GM21526 (cell line): ENCODE measurements at regions not wholly inside any gene's neighbourhood (a gene's known extent, or its start where the extent isn't known, plus 50 kb on each side); places are given as distances from the start of the nearest gene placed in this dataset.

Source experiments
- ATAC-seq: cut with Tn5 transposase; IDR thresholded peaks from one replicate; pipeline ENCODE4 v1.9.1; 2021; ENCODE audit warnings: moderate library complexity; ENCODE audit not compliant: unreplicated experiment, low FRiP score

- ATAC-seq: no peak
Observed at GRCh38 chr4:14636563-14636962, 365.7 kb upstream of the CPEB2 start.

- ATAC-seq: no peak
Observed at GRCh38 chr4:14640476-14640875, 361.8 kb upstream of the CPEB2 start.

GRCh38 chr4:14641871-14642270, 360.4 kb upstream of the CPEB2 start:
- no peak for ATAC-seq

- no peak for ATAC-seq
Observed at GRCh38 chr4:14644580-14645282, 357.6 kb upstream of the CPEB2 start.

GRCh38 chr4:14646831-14647230, 355.4 kb upstream of the CPEB2 start:
- ATAC-seq: no peak

GRCh38 chr4:14650127-14650526, 352.2 kb upstream of the CPEB2 start:
- no peak for ATAC-seq

- no peak for ATAC-seq
Observed at GRCh38 chr4:14652522-14652921, 349.8 kb upstream of the CPEB2 start.

- no peak for ATAC-seq
Observed at GRCh38 chr4:14653338-14653737, 348.9 kb upstream of the CPEB2 start.

- ATAC-seq: no peak
Observed at GRCh38 chr4:14659286-14659685, 343.0 kb upstream of the CPEB2 start.

GRCh38 chr4:14667624-14668151, 334.6 kb upstream of the CPEB2 start:
- ATAC-seq: no peak

- ATAC-seq: no peak
Observed at GRCh38 chr4:14668296-14668695, 334.0 kb upstream of the CPEB2 start.

- no peak for ATAC-seq
Observed at GRCh38 chr4:14669371-14669770, 332.9 kb upstream of the CPEB2 start.

- ATAC-seq: no peak
Observed at GRCh38 chr4:14671146-14671545, 331.1 kb upstream of the CPEB2 start.

- no peak for ATAC-seq
Observed at GRCh38 chr4:14675279-14675985, 326.8 kb upstream of the CPEB2 start.

GRCh38 chr4:14679906-14680305, 322.4 kb upstream of the CPEB2 start:
- no peak for ATAC-seq

GRCh38 chr4:14681330-14681729, 321.0 kb upstream of the CPEB2 start:
- no peak for ATAC-seq

- ATAC-seq: no peak
Observed at GRCh38 chr4:14693728-14694127, 308.6 kb upstream of the CPEB2 start.

- no peak for ATAC-seq
Observed at GRCh38 chr4:14695095-14695845, 307.0 kb upstream of the CPEB2 start.

GRCh38 chr4:14700083-14700482, 302.2 kb upstream of the CPEB2 start:
- ATAC-seq: no peak

GRCh38 chr4:14700544-14700943, 301.7 kb upstream of the CPEB2 start:
- no peak for ATAC-seq

GRCh38 chr4:14701389-14701788, 300.9 kb upstream of the CPEB2 start:
- ATAC-seq: no peak
